ENCODE measurements at regions not wholly inside any gene's neighbourhood (a gene's known extent, or its start where the extent isn't known, plus 50 kb on each side); places are given as distances from the start of the nearest gene placed in this dataset.

DNA sequence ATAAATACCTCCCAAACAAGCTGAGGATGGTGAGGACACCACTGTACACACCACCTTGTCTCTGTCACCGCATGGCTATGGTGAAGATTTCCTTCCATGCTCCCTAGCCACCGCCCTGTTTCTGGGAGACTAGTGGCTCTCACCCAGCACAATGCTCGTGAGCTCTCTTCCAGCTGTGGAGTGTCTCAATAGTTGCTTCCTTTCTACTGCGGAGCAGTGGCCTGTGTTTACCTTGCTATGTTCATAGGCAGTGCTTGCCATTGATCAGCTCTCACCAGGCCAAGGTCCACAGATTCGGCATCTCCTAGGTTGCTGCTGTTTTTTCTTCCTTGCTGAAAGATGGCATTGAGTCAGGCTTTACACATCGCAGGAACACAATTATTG, 313.6 kb upstream of the RTL1 start:
- DNase-seq (no peak), ATAC-seq (no peak)
- Histone ChIP-seq H3K4me3 (no peak overlapping the region), H3K9me3 (no peaks in the 10 kb centered on the region), H3K4me1 (no peaks in the 10 kb centered on the region), H3K36me3 (no peaks in the 10 kb centered on the region), H3K27me3 (no peaks in the 10 kb centered on the region), H3K27ac (no peak overlapping the region)
- TF ChIP-seq, protein P1, sequence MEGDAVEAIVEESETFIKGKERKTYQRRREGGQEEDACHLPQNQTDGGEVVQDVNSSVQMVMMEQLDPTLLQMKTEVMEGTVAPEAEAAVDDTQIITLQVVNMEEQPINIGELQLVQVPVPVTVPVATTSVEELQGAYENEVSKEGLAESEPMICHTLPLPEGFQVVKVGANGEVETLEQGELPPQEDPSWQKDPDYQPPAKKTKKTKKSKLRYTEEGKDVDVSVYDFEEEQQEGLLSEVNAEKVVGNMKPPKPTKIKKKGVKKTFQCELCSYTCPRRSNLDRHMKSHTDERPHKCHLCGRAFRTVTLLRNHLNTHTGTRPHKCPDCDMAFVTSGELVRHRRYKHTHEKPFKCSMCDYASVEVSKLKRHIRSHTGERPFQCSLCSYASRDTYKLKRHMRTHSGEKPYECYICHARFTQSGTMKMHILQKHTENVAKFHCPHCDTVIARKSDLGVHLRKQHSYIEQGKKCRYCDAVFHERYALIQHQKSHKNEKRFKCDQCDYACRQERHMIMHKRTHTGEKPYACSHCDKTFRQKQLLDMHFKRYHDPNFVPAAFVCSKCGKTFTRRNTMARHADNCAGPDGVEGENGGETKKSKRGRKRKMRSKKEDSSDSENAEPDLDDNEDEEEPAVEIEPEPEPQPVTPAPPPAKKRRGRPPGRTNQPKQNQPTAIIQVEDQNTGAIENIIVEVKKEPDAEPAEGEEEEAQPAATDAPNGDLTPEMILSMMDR (IDR thresholded peaks at IDR 0.05) = no peak
- intact Hi-C loops (cut with DNase I) = no loop called here

DNA sequence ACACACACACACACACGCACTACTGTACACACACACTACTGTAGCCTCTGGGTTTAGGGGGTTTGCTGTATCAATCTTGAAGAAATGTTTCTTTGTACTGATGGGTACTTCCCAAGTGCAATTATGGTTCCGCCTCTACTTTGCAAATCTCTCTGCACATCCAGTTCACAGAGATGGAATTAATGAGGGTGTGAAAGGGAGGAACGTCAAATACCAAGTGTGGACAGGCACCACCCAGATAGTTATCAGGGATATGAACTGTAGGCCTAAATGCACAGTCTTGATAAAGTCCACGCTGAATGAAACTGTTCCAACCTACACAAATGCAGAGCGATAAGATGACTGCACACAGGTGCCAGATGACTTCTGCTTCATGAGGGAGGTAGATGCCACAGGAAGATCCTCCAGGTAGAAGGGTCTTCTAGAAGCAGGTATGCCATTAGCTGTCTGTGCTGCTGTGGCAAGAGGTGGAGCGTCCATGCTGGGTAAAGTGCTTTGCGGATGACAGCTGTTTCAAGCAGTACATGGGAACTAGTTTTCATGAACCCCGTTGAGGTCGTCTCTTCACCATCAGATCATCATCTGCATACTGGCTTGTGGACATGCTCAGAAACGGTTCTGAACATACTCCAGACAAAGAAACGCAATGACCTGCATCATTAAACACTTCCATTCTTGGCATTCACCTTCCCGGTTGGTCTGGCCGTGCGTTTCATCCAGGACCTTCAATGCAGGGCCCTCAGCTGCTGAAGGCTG, 314.3 kb upstream of the RTL1 start:
- Histone ChIP-seq H3K4me3 (no peak overlapping the region), H3K27me3 (no peaks in the 10 kb centered on the region), H3K9me3 (no peaks in the 10 kb centered on the region), H3K27ac (no peak overlapping the region), H3K36me3 (no peaks in the 10 kb centered on the region), H3K4me1 (no peaks in the 10 kb centered on the region)
- TF ChIP-seq, protein P1 (IDR thresholded peaks at IDR 0.05) = no peak
- ATAC-seq (no peak), DNase-seq (no peak)
- intact Hi-C loops (cut with DNase I) = no loop called here

DNA sequence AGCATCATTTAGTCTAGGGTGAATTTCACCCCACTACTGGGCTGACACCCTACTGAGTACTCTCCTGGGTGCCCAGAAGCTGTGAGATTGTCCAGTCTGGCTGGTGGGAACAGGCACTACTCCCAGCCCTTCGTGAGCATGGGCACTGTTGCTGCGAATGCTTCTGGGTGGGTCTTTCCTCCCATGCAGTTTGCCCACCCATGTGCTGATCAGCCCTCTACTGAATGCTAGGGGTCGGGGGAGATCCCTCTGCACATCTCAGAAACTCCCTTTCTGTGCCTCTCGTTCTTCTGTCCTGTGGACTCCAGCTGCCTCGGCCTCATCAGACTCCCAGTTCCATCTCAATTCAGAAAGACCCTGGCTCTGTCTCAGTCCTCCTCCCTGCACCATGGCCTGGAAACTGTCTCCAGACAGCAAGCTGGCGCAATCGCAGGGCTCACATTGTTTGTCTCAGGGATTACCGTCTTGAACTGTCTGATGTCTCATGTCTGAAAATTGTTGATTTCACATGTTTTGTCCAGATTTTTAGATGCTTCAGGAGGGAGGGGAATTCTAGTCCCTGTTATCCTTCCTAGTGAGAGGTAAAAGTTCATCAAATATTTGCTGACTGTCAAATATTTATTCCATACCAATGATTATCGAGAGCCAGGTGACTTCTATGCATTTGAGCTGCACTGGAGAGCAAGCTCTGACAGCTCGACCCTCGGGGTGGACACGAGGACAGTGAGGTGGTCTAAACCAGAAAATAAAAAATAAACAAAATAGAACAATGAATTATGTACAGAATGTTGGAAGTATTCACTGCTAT, 316.6 kb upstream of the RTL1 start:
- no peak overlapping the region for H3K27ac ChIP-seq
- TF ChIP-seq, protein P1 (IDR thresholded peaks at IDR 0.05) = no peak
- no peaks in the 10 kb centered on the region for H3K9me3 ChIP-seq
- intact Hi-C loops (cut with DNase I) = no loop called here
- no peaks in the 10 kb centered on the region for H3K4me1 ChIP-seq
- H3K36me3 ChIP-seq = no peaks in the 10 kb centered on the region
- ATAC-seq (no peak), DNase-seq (no peak)
- H3K27me3 ChIP-seq = no peaks in the 10 kb centered on the region
- H3K4me3 ChIP-seq = no peak overlapping the region

DNA sequence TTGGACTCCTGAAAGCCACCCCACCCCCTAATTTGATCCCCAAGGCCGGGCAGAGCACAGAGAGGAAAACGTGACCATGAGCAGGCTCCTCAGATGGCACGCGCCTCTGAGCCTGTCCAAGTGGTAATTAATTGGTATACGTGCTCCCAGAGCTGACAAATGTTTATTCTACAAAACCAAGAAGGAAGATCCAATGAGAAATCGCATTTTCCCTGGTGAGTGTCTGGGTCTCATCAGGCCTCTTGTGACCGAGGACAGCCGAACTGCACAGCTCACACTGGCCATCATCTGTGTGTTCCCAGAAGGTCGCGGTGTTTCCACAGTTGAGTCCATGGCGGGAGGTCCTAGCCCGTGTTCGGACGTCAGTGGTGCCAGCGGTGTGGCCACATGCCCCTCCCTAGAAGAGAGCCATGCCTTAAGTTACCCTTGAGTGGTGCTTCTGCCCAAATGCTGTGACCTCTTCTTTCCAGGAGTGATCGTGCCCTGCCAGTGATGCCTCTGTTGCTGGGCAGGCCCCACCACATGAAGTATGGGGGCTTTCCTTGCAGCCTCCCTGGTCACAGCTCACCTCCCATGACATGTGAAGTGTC, 317.5 kb upstream of the RTL1 start:
- Histone ChIP-seq H3K27ac (no peak overlapping the region), H3K36me3 (no peaks in the 10 kb centered on the region), H3K4me3 (no peak overlapping the region), H3K4me1 (no peaks in the 10 kb centered on the region), H3K27me3 (no peaks in the 10 kb centered on the region), H3K9me3 (no peaks in the 10 kb centered on the region)
- DNase-seq = no peak
- intact Hi-C loops (cut with DNase I) = no loop called here
- TF ChIP-seq, protein P1 (IDR thresholded peaks at IDR 0.05) = no peak
- ATAC-seq = no peak

DNA sequence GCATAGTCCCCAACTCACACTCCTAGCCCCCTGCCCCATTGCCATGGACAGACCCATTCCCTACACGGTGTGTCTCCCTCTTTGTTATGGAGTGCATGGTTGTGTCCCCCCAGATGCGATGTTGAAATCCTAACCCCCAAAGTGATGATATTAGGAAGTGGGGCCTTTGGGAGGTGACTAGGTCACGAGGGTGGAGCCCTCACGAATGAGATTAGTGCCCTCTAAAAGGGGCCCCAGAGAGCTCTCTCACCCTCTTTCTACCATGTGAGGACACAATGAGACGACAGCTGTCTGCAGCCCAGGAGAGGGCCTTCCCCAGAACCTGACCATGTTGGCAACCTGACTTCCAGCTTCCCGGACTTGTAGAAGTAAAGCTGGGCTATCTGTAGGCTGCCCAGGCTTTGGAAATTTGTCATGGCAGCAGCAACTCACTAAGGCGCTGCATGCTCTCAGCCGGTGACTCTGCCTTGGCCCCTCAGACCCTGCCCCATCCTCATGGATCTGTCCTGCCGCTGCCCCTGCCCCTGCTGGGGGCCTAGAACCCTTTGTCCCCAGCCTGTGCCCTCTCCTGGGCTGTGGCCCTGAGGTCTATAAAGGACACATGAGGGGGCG, 318.1 kb upstream of the RTL1 start:
- intact Hi-C loops (cut with DNase I) = no loop called here
- Histone ChIP-seq H3K27me3 (no peaks in the 10 kb centered on the region), H3K27ac (no peak overlapping the region), H3K4me1 (no peaks in the 10 kb centered on the region), H3K4me3 (no peak overlapping the region), H3K9me3 (no peaks in the 10 kb centered on the region), H3K36me3 (no peaks in the 10 kb centered on the region)
- ATAC-seq (no peak), DNase-seq (no peak)
- TF ChIP-seq, protein P1 (IDR thresholded peaks at IDR 0.05) = no peak

Measured in upper lobe of right lung (tissue), 1 donor.